GM10248 (cell line): ENCODE measurements at regions not wholly inside any gene's neighbourhood (a gene's known extent, or its start where the extent isn't known, plus 50 kb on each side); places are given as distances from the start of the nearest gene placed in this dataset.

Source experiments
- CTCF ChIA-PET: fragments of 300-600 bp; sonication (Branson Sonifier 250); formaldehyde crosslinking; extraction: SDS; loops from one replicate; lab custom pipeline; 2021; ENCODE audit warnings: antibody characterized with exemption; lab: Yijun Ruan, JAX
- POLR2A ChIA-PET: fragments of 350-650 bp; sonication (Branson Sonifier 250); formaldehyde crosslinking; extraction: SDS; loops from one replicate; lab custom pipeline; 2020; ENCODE audit warnings: antibody characterized with exemption; lab: Yijun Ruan, JAX
- DNase-seq: peaks from one replicate; pipeline ENCODE4 v3.0.0; 2012; ENCODE audit errors: extremely low spot score
- TF ChIP-seq, protein P1 (sequence below): IDR thresholded peaks from 2 replicates; pipeline ENCODE4 v1.5.1; 2012; ENCODE audit warnings: mild to moderate bottlenecking, low read depth; ENCODE audit errors: extremely low read depth, missing control alignments, control extremely low read depth

GRCh38 chr3:169029674-169030285, 633.7 kb downstream of the MECOM start:
- TF ChIP-seq, protein P1, sequence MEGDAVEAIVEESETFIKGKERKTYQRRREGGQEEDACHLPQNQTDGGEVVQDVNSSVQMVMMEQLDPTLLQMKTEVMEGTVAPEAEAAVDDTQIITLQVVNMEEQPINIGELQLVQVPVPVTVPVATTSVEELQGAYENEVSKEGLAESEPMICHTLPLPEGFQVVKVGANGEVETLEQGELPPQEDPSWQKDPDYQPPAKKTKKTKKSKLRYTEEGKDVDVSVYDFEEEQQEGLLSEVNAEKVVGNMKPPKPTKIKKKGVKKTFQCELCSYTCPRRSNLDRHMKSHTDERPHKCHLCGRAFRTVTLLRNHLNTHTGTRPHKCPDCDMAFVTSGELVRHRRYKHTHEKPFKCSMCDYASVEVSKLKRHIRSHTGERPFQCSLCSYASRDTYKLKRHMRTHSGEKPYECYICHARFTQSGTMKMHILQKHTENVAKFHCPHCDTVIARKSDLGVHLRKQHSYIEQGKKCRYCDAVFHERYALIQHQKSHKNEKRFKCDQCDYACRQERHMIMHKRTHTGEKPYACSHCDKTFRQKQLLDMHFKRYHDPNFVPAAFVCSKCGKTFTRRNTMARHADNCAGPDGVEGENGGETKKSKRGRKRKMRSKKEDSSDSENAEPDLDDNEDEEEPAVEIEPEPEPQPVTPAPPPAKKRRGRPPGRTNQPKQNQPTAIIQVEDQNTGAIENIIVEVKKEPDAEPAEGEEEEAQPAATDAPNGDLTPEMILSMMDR, result no peak
- no peak for DNase-seq
- ChIA-PET CTCF (no interaction called here), POLR2A (no interaction called here)

DNA sequence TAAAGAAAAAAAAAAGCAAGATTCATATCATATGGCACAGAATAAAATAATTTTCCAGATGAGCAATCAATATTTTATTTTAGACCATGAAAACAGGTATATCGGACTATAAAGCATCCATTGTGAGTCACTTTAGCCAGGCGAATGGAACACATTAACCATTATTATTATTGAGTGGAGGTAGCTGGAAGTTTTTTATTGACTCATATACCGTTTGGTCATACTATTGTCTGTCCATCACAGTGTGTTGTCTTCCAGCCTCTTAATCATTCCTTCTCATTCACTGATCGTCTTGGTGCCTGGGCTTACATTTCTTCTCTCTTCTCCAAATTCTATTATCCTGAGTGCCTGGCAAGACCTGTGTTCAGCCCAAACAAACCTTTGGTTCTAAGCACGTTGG, 634.8 kb downstream of the MECOM start:
- TF ChIP-seq, protein P1, result no peak
- ChIA-PET POLR2A (no interaction called here), CTCF (no interaction called here)
- DNase-seq, result no peak

DNA sequence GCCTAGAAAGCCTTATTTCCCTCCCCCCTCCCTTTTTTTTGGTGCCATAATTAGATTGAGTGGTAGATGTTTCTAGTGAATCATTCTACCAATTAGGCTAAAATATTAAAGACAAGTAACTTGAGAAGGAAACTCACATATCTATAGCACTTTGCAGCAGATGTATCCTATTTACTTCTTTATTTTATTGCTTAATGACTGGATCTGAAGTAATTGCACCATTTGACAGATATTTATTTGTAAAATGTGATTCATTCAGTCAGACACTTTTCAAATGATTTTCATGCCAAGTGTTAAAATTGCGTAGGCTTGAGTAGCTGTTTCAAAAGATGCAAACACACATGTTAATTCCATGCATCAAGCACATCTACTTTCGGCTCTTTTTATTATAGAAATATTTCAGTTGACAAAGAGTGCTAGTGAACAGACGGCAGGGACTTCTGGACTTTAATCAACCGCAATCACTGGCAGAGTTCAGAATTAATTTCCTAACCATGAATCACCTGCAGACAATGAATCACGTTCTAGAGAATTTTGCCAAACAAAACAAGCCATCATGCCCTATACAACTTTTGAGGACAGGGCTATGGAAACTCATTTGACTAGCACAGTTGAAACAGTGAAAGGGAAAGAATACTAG, 636.8 kb downstream of the MECOM start:
- no peak for DNase-seq
- ChIA-PET CTCF (interaction anchor here (0.9 kb wide), 1 partner anchor 10 kb away, joined by 4 read pairs; no protein-coding TSS in a partner anchor), POLR2A (no interaction called here)
- TF ChIP-seq, protein P1, result no peak

DNA sequence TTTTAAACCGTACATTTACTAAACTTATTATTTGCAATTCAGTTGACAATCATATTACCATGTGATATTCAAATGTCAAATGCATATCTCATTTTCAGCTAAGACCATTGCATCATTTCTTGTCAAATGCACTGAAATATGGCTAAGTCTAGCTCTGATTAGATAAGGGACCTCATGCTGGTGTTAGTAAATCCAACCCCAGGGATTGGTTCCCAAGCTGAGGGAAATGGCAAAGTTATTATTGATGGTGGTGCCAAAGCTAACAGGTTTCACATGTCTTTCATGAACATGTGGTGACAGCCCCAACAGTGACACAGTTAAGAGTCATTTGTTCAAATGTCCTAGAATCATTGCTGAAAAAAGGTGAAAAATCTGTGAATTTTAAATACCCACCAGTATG, 641.1 kb downstream of the MECOM start:
- TF ChIP-seq, protein P1, result no peak
- no peak for DNase-seq
- POLR2A ChIA-PET, result no interaction called here
- CTCF ChIA-PET, result interaction anchor here (1.3 kb wide), 1 partner anchor 12 kb away, joined by 3 read pairs; no protein-coding TSS in a partner anchor

DNA sequence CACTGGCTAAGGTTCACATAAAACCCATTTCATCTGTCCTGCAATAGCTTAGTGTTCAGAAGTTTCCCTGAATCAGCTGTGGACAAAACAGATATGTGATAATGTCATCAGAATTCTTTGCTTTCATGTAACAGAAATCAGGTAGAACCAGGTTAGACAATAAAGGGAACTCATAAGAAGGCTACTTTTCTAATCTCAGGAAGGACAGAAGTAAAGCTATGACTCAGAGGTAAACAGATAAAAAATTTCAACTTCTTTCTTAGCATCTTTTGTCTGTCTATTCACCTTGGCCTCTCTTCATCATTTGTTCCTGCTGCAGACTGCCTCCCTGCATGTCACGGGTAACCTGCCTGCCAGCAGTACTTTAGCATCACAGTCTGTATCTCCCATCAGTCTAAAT, 643.1 kb downstream of the MECOM start:
- ChIA-PET CTCF (interaction anchor here (1.3 to 1.7 kb wide), 3 partner anchors 13 to 382 kb away, joined by 3 to 4 read pairs (median 3); no protein-coding TSS in a partner anchor), POLR2A (no interaction called here)
- TF ChIP-seq, protein P1, result no peak
- no peak for DNase-seq

- DNase-seq, result no peak
- ChIA-PET CTCF (interaction anchor here (1.8 kb wide), 1 partner anchor 11 kb away, joined by 6 read pairs; no protein-coding TSS in a partner anchor), POLR2A (no interaction called here)
- TF ChIP-seq, protein P1, result no peak
Measured at GRCh38 chr3:169009453-169009852, 654.1 kb downstream of the MECOM start.
